Progenitor cell of endocrine pancreas (in vitro differentiated cells): ENCODE measurements at regions not wholly inside any gene's neighbourhood (a gene's known extent, or its start where the extent isn't known, plus 50 kb on each side); places are given as distances from the start of the nearest gene placed in this dataset.

Experiments used
- DNase-seq: peaks from one replicate; pipeline ENCODE4 v3.0.0; 2021; ENCODE audit warnings: low spot score; ENCODE audit not compliant: unreplicated experiment
- H3K27ac Mint-ChIP-seq: 2 replicates; pipeline ENCODE4 v1.8.0; 2021; ENCODE audit warnings: mild to moderate bottlenecking, moderate library complexity, mixed read lengths
- H3K27me3 Mint-ChIP-seq: 2 replicates; pipeline ENCODE4 v1.8.0; 2021; ENCODE audit warnings: mixed read lengths
- H3K36me3 Mint-ChIP-seq: 2 replicates; pipeline ENCODE4 v1.8.0; 2022; ENCODE audit warnings: mixed read lengths; ENCODE audit not compliant: insufficient read depth
- H3K4me1 Mint-ChIP-seq: 2 replicates; pipeline ENCODE4 v1.8.0; 2021; ENCODE audit warnings: low read depth, mixed read lengths
- H3K4me3 Mint-ChIP-seq: 2 replicates; pipeline ENCODE4 v1.8.0; 2021; ENCODE audit warnings: low read depth, mild to moderate bottlenecking, moderate library complexity, mixed read lengths
- H3K9me3 Mint-ChIP-seq: 2 replicates; pipeline ENCODE4 v1.8.0; 2021; ENCODE audit warnings: low read depth, mixed read lengths
- TF ChIP-seq, protein P1 (sequence below): fragments of 200-600 bp; sonication (generic); IDR thresholded peaks from one replicate; pipeline ENCODE4 v1.5.0; 2021; ENCODE audit warnings: antibody characterized with exemption, mild to moderate bottlenecking; ENCODE audit not compliant: unreplicated experiment

DNA sequence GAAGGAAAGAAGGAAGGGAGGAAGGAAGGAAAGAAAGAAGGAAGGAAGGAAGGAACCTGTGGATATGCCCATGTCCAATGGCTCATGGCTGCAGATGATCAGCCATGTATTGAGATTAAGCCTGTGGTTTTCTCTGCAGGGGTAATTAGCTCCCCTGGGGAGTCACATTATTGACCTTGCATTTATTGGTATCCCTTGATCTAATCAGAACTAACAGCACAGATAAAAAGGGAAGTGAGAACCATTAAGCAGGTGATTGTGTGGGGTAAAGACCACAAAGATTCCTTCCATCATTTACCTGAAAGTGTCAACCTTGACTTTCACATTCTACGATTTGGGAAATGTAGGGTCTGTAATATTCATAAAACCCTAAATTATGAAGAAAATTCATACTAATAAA is 390.7 kb downstream of the BRINP2 start:
- Mint-ChIP-seq H3K36me3 (no peaks in the 10 kb centered on the region), H3K4me3 (no peak overlapping the region), H3K9me3 (peaks cover 14% of the 10 kb centered on the region), H3K27ac (no peak overlapping the region), H3K27me3 (peaks cover 3% of the 10 kb centered on the region), H3K4me1 (no peaks in the 10 kb centered on the region)
- DNase-seq: no peak
- TF ChIP-seq, protein P1, sequence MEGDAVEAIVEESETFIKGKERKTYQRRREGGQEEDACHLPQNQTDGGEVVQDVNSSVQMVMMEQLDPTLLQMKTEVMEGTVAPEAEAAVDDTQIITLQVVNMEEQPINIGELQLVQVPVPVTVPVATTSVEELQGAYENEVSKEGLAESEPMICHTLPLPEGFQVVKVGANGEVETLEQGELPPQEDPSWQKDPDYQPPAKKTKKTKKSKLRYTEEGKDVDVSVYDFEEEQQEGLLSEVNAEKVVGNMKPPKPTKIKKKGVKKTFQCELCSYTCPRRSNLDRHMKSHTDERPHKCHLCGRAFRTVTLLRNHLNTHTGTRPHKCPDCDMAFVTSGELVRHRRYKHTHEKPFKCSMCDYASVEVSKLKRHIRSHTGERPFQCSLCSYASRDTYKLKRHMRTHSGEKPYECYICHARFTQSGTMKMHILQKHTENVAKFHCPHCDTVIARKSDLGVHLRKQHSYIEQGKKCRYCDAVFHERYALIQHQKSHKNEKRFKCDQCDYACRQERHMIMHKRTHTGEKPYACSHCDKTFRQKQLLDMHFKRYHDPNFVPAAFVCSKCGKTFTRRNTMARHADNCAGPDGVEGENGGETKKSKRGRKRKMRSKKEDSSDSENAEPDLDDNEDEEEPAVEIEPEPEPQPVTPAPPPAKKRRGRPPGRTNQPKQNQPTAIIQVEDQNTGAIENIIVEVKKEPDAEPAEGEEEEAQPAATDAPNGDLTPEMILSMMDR: no peak

DNA sequence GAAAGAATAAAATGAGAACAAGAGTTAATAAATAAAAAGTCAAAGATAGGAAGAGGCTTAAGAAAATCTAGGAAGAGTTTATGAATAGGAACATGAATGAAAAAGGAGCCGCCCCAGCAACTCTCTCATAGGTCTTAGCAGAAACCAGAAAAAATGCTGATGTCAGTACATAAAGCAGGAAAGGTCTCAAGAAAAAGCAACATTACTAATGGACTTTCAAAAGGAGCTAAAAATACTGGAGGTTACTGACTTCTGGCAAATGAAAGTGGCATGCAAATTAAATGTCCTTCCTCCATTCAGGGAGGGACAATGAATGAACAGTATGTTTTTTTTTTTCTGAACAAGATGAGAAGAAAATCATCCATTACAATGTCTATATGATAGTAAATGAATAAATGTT is 387.6 kb downstream of the BRINP2 start:
- Mint-ChIP-seq H3K4me3 (no peak overlapping the region), H3K9me3 (peaks cover 30% of the 10 kb centered on the region), H3K36me3 (no peaks in the 10 kb centered on the region), H3K27ac (no peak overlapping the region), H3K4me1 (no peaks in the 10 kb centered on the region), H3K27me3 (peaks cover 3% of the 10 kb centered on the region)
- DNase-seq: no peak
- TF ChIP-seq, protein P1: no peak

DNA sequence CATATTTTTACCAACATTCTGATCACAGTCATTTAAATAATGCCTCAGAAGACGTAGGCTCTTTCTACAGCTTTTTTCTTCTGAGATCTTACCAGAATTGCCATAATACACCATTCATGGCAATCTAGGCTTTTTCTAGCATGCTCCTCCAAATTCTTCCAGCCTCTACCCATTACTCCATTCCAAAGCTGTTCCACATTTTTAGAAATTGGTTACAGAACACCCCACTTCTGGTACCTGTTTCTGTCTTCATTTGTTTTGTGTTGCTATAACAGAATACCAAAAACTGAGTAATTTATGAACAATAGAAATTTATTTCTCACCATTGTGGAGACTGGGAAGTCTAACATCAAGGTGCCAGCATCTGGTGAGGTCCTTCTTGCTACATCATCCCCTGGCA is 385.4 kb downstream of the BRINP2 start:
- Mint-ChIP-seq H3K27ac (no peak overlapping the region), H3K36me3 (no peaks in the 10 kb centered on the region), H3K27me3 (peaks cover 3% of the 10 kb centered on the region)

DNA sequence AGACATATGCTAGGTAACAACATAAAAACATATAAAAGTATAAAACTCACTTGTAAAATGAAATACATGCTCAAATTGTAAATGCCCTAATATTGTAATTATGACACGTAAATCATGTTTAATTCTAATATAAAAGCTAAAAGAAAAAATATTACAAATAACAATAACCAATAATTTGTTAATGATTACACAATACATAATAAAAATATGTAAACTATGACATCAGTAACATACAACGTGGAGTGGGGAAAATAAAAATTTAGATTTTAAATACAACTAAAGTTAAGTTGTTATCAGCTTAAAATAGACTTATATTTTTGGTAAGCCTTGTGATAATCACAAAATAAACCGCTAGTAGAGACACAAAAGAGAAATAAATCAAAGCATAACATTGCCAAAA is 376.4 kb downstream of the BRINP2 start:
- Mint-ChIP-seq H3K4me3 (no peak overlapping the region), H3K27ac (no peak overlapping the region), H3K36me3 (no peaks in the 10 kb centered on the region), H3K27me3 (no peaks in the 10 kb centered on the region), H3K4me1 (no peaks in the 10 kb centered on the region), H3K9me3 (peaks cover 8% of the 10 kb centered on the region)
- DNase-seq: no peak
- TF ChIP-seq, protein P1: no peak

More for the DNA sequence above, 385.4 kb downstream of the BRINP2 start:
- Mint-ChIP-seq H3K4me1 (no peaks in the 10 kb centered on the region), H3K9me3 (peaks cover 34% of the 10 kb centered on the region), H3K4me3 (no peak overlapping the region)
- DNase-seq: no peak
- TF ChIP-seq, protein P1: no peak

DNA sequence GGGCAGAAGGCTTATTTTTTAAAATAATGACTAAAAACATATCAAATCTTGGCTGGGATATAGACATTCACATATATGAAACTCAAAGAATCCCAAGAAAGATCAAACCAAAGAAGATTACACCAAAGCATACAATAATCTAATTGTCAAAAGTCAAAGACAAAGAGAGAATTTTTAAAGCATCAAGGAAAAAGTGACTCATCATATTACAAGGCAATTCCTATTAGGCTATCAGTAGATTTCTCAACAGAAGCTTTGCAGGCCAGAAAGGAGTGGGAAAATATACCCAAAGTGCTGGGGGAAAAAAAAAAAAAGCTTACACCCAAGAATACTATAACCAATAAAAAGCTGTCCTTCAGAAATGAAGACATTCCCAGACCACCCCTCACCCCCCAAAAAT is 375.6 kb downstream of the BRINP2 start:
- no peak for DNase-seq
- H3K36me3 Mint-ChIP-seq: no peaks in the 10 kb centered on the region
- no peak overlapping the region for H3K4me3 Mint-ChIP-seq
- H3K27me3 Mint-ChIP-seq: no peaks in the 10 kb centered on the region
- H3K9me3 Mint-ChIP-seq: peaks cover 6% of the 10 kb centered on the region
- H3K4me1 Mint-ChIP-seq: no peaks in the 10 kb centered on the region
- TF ChIP-seq, protein P1: no peak
- no peak overlapping the region for H3K27ac Mint-ChIP-seq

DNA sequence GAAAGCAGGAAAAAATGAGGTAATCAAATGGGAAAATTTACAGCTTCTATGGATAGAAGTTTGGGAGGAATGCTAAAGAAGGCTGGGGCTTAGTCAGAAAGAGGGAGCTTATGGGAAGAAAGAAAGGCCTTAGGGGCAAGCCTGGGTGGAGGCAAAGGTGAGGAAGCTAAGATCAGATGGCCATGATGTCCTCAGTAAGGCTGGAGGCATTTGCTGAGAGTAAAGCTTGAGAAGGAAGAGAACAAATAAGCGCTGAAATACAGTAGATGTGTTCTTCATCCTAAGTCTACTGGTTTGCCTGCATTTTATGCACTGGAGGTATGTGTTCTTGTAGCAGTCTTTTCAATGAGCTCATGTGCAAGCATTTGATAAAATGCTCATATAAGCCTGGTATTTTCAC is 355.4 kb downstream of the BRINP2 start:
- Mint-ChIP-seq H3K36me3 (no peaks in the 10 kb centered on the region), H3K27me3 (peaks cover 3% of the 10 kb centered on the region), H3K4me3 (no peak overlapping the region), H3K27ac (no peak overlapping the region), H3K4me1 (no peaks in the 10 kb centered on the region), H3K9me3 (peaks cover 2% of the 10 kb centered on the region)
- DNase-seq: no peak
- TF ChIP-seq, protein P1: no peak
